ENCODE measurements at regions not wholly inside any gene's neighbourhood (a gene's known extent, or its start where the extent isn't known, plus 50 kb on each side); places are given as distances from the start of the nearest gene placed in this dataset.

- no peak for TF ChIP-seq CTCF (IDR thresholded peaks at IDR 0.05)
- TF ChIP-seq EZH2 (IDR thresholded peaks at IDR 0.05; ENCODE audit: borderline replicate concordance, insufficient read depth, low read depth, low read length, poor library complexity, severe bottlenecking), result no peak
- Histone ChIP-seq H3K27me3 (replicated peaks in 1 of 4; ENCODE audit: control extremely low read depth in 1 of 4, control insufficient read depth in 3 of 4, insufficient read depth in 4 of 4, low read length in 3 of 4) (no peaks in the 10 kb centered on the region), H4K20me1 (ENCODE audit: control insufficient read depth, insufficient read depth, low read length, poor library complexity, severe bottlenecking) (no peaks in the 10 kb centered on the region), H3K36me3 (replicated peaks in 1 of 2; ENCODE audit: control extremely low read depth in 1 of 2, control insufficient read depth in 1 of 2, extremely low read depth in 1 of 2, insufficient read depth in 2 of 2, low read length in 1 of 2) (no peaks in the 10 kb centered on the region), H3K4me3 (ENCODE audit: control extremely low read depth in 1 of 5, extremely low read depth in 1 of 5, insufficient read depth in 1 of 5, low read depth in 2 of 5, low read length in 4 of 5) (no peak overlapping the region), H3K79me2 (ENCODE audit: control insufficient read depth, insufficient read depth, low read length) (no peaks in the 10 kb centered on the region), H3K9me3 (ENCODE audit: control extremely low read depth in 1 of 3, control insufficient read depth in 2 of 3, insufficient read depth in 1 of 3, low read length in 2 of 3) (peaks cover 0 to 4% (median 0%) of the 10 kb centered on the region in 3 donors), H3K27ac (ENCODE audit: low read length in 2 of 2) (no peak overlapping the region), H2AFZ (ENCODE audit: insufficient read depth, low read depth, low read length, poor library complexity, severe bottlenecking) (no peak overlapping the region), H3K4me1 (ENCODE audit: control insufficient read depth in 2 of 2, insufficient read depth in 2 of 2, low read length in 2 of 2) (no peaks in the 10 kb centered on the region), H3K4me2 (replicated peaks; ENCODE audit: low read depth, low read length, poor library complexity, severe bottlenecking) (no peak overlapping the region), H3K9ac (ENCODE audit: low read length) (no peak overlapping the region)
- Mint-ChIP-seq H3K27ac (no peak overlapping the region), H3K9me3 (ENCODE audit: insufficient read depth) (peaks cover 1% of the 10 kb centered on the region), H3K27me3 (no peaks in the 10 kb centered on the region), H3K4me3 (no peak overlapping the region), H3K4me1 (no peaks in the 10 kb centered on the region)
- ChIA-PET POLR2A (no interaction called here), CTCF (no interaction called here)
- intact Hi-C loops (cut with micrococcal nuclease), result no loop called here
- DNase-seq (no peak), ATAC-seq (ENCODE audit: low read depth) (no peak)
- WGBS (ENCODE audit: insufficient coverage), result no CpG with 5 or more reads among the region's 1 CpG
These were observed 871.7 kb upstream of the ADAMTS5 start for GRCh38 chr21:27838573-27838972.

- ATAC-seq (ENCODE audit: low read depth) (no peak), DNase-seq (no peak)
- Histone ChIP-seq H3K4me1 (ENCODE audit: control insufficient read depth in 2 of 2, insufficient read depth in 2 of 2, low read length in 2 of 2) (no peaks in the 10 kb centered on the region), H3K4me3 (ENCODE audit: control extremely low read depth in 1 of 5, extremely low read depth in 1 of 5, insufficient read depth in 1 of 5, low read depth in 2 of 5, low read length in 4 of 5) (no peak overlapping the region), H3K9me3 (ENCODE audit: control extremely low read depth in 1 of 3, control insufficient read depth in 2 of 3, insufficient read depth in 1 of 3, low read length in 2 of 3) (peaks cover 0 to 4% (median 0%) of the 10 kb centered on the region in 3 donors), H3K27ac (ENCODE audit: low read length in 2 of 2) (no peak overlapping the region), H2AFZ (ENCODE audit: insufficient read depth, low read depth, low read length, poor library complexity, severe bottlenecking) (no peak overlapping the region), H4K20me1 (ENCODE audit: control insufficient read depth, insufficient read depth, low read length, poor library complexity, severe bottlenecking) (no peaks in the 10 kb centered on the region), H3K9ac (ENCODE audit: low read length) (no peak overlapping the region), H3K27me3 (replicated peaks in 1 of 4; ENCODE audit: control extremely low read depth in 1 of 4, control insufficient read depth in 3 of 4, insufficient read depth in 4 of 4, low read length in 3 of 4) (no peaks in the 10 kb centered on the region), H3K36me3 (replicated peaks in 1 of 2; ENCODE audit: control extremely low read depth in 1 of 2, control insufficient read depth in 1 of 2, extremely low read depth in 1 of 2, insufficient read depth in 2 of 2, low read length in 1 of 2) (no peaks in the 10 kb centered on the region), H3K79me2 (ENCODE audit: control insufficient read depth, insufficient read depth, low read length) (no peaks in the 10 kb centered on the region), H3K4me2 (replicated peaks; ENCODE audit: low read depth, low read length, poor library complexity, severe bottlenecking) (no peak overlapping the region)
- peaks cover 1% of the 10 kb centered on the region for H3K9me3 Mint-ChIP-seq (ENCODE audit: insufficient read depth)
- no peak overlapping the region for H3K4me3 Mint-ChIP-seq
- ChIA-PET CTCF (no interaction called here), POLR2A (no interaction called here)
- intact Hi-C loops (cut with micrococcal nuclease), result no loop called here
- H3K27me3 Mint-ChIP-seq, result no peaks in the 10 kb centered on the region
- TF ChIP-seq CTCF (IDR thresholded peaks at IDR 0.05) (no peak), EZH2 (IDR thresholded peaks at IDR 0.05; ENCODE audit: borderline replicate concordance, insufficient read depth, low read depth, low read length, poor library complexity, severe bottlenecking) (no peak)
- no peaks in the 10 kb centered on the region for H3K4me1 Mint-ChIP-seq
- no peak overlapping the region for H3K27ac Mint-ChIP-seq
- WGBS (ENCODE audit: insufficient coverage), result no CpG with 5 or more reads among the region's 1 CpG
These were observed 871.0 kb upstream of the ADAMTS5 start for GRCh38 chr21:27837936-27838335.
